T-cell (primary cell): ENCODE measurements at regions not wholly inside any gene's neighbourhood (a gene's known extent, or its start where the extent isn't known, plus 50 kb on each side); places are given as distances from the start of the nearest gene placed in this dataset.

Experiments
- ATAC-seq, 4 experiments: fragments of 200-7000 bp in 3 of 4; fragments of 150-1000 bp in 1 of 4; cut with Tn5 transposase; replicated peaks in 1 of 4; 1 replicate in 3 of 4; 2 replicates in 1 of 4; pipeline ENCODE4 v1.10.0; 2021; ENCODE audit warnings: moderate library complexity in 3 of 4, mild to moderate bottlenecking in 2 of 4, moderate number of reproducible peaks in 1 of 4
- CTCF ChIA-PET, 2 donors: fragments of 300-600 bp; sonication (Branson Sonifier 250); formaldehyde crosslinking; loops; one replicate each; lab custom pipeline; 2022; ENCODE audit warnings: antibody characterized with exemption in 2 of 2; lab: Charles Lee
- POLR2A ChIA-PET, 2 donors: fragments of 300-600 bp; sonication (Branson Sonifier 250); formaldehyde crosslinking; loops; one replicate each; lab custom pipeline; 2022; ENCODE audit warnings: antibody characterized with exemption in 2 of 2; lab: Charles Lee
- DNase-seq, 35 experiments: peaks; one replicate each; pipeline versions ENCODE4 v3.0.0 to v3.0.0-alpha.2; 2013 to 2023
- H3K27ac ChIP-seq: one replicate; pipeline ENCODE4 v1.5.1; 2013; ENCODE audit warnings: low read length
- H3K27me3 ChIP-seq, 2 experiments: replicated peaks in 1 of 2; 1 replicate in 1 of 2; 2 replicates in 1 of 2; pipeline versions ENCODE4 v1.6.1 to v1.7.0; 2013; ENCODE audit warnings: low read length in 1 of 2, mixed read lengths in 1 of 2; ENCODE audit not compliant: control insufficient read depth in 2 of 2, insufficient read depth in 2 of 2; ENCODE audit errors: extremely low read depth in 1 of 2
- H3K36me3 ChIP-seq, 2 donors: 1 replicate in 1 of 2; 2 replicates in 1 of 2; pipeline versions ENCODE4 v1.6.1 to v1.7.0; 2013; ENCODE audit warnings: low read length in 1 of 2; ENCODE audit not compliant: control insufficient read depth in 2 of 2, insufficient read depth in 1 of 2; ENCODE audit errors: extremely low read depth in 1 of 2
- H3K4me1 ChIP-seq, 2 experiments: 1 replicate in 1 of 2; 2 replicates in 1 of 2; pipeline versions ENCODE4 v1.6.1 to v1.7.0; 2013; ENCODE audit warnings: low read length in 2 of 2, mixed read lengths in 1 of 2; ENCODE audit not compliant: insufficient read depth in 2 of 2, control insufficient read depth in 1 of 2; ENCODE audit errors: extremely low read depth in 1 of 2
- H3K4me3 ChIP-seq, 2 donors: 1 replicate in 1 of 2; 2 replicates in 1 of 2; pipeline versions ENCODE4 v1.5.1 to v1.7.0; 2013; ENCODE audit warnings: mild to moderate bottlenecking in 2 of 2, low read length in 1 of 2, moderate library complexity in 1 of 2; ENCODE audit not compliant: control insufficient read depth in 1 of 2; ENCODE audit errors: extremely low read depth in 1 of 2
- H3K9me3 ChIP-seq: 2 replicates; pipeline ENCODE4 v1.7.0; 2013
- H3K27ac Mint-ChIP-seq, 2 donors: one replicate each; pipeline ENCODE4 v1.8.0; 2020 to 2021; ENCODE audit warnings: mild to moderate bottlenecking in 2 of 2, mixed read lengths in 2 of 2
- H3K27me3 Mint-ChIP-seq, 2 donors: one replicate each; pipeline ENCODE4 v1.8.0; 2021 to 2022; ENCODE audit warnings: mixed read lengths in 2 of 2
- H3K36me3 Mint-ChIP-seq: one replicate; pipeline ENCODE4 v1.8.0; 2021; ENCODE audit warnings: mixed read lengths
- H3K4me1 Mint-ChIP-seq, 3 donors: one replicate each; pipeline ENCODE4 v1.8.0; 2020 to 2022; ENCODE audit warnings: mixed read lengths in 3 of 3, mild to moderate bottlenecking in 1 of 3
- H3K4me3 Mint-ChIP-seq, 3 donors: one replicate each; pipeline ENCODE4 v1.8.0; 2020 to 2022; ENCODE audit warnings: mild to moderate bottlenecking in 3 of 3, mixed read lengths in 3 of 3, moderate library complexity in 3 of 3
- H3K9me3 Mint-ChIP-seq, 3 donors: one replicate each; pipeline ENCODE4 v1.8.0; 2020 to 2022; ENCODE audit warnings: mixed read lengths in 3 of 3
- WGBS: methylation state at CpG from one replicate; pipeline ENCODE4 v1.1.5; 2013; ENCODE audit warnings: missing lambda C conversion rate; ENCODE audit not compliant: insufficient coverage; 5-methylcytosine and 5-hydroxymethylcytosine counted together

GRCh38 chr17:63165400-63165799, 199.4 kb downstream of the TANC2 start:
- Histone ChIP-seq H3K9me3 (no peaks in the 10 kb centered on the region), H3K27ac (no peak overlapping the region), H3K4me1 (no peaks in the 10 kb centered on the region), H3K4me3 (no peak overlapping the region), H3K36me3 (no peaks in the 10 kb centered on the region), H3K27me3 (no peaks in the 10 kb centered on the region)
- Mint-ChIP-seq H3K9me3 (no peaks in the 10 kb centered on the region), H3K36me3 (peaks cover 4% of the 10 kb centered on the region), H3K27ac (no peak overlapping the region), H3K4me3 (no peak overlapping the region), H3K4me1 (no peaks in the 10 kb centered on the region), H3K27me3 (no peaks in the 10 kb centered on the region)
- ChIA-PET POLR2A (no interaction called here), CTCF (interaction anchor here in 1 of 2 donors (0.5 kb wide), 1 partner anchor 311 kb away, joined by 3 read pairs; no protein-coding TSS in a partner anchor)
- no peak for ATAC-seq
- no peak for DNase-seq
- WGBS, result no CpG with 5 or more reads among the region's 2 CpGs

DNA sequence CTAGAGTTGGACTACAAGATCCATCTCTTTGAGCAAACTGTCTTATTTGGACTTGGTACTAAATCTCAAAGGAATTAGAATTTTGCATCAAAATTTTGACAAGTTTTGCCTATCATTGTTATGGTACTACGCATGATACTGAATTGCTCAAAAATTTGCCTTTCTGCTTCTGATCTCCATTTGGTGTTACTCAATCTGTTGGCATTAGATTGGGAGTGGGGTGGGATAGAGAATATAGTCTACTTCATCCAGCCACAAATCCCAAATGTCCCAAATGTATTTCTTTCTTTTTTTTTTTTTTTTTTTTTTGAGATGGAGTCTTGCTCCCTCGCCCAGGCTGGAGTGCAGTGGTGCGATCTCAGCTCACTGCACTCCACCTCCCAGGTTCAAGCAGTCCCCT, 204.8 kb downstream of the TANC2 start:
- no peak overlapping the region for H3K4me3 ChIP-seq
- no CpG with 5 or more reads among the region's 3 CpGs for WGBS
- no peaks in the 10 kb centered on the region for H3K4me1 ChIP-seq
- H3K27ac ChIP-seq, result no peak overlapping the region
- H3K36me3 ChIP-seq, result no peaks in the 10 kb centered on the region
- Mint-ChIP-seq H3K9me3 (peaks cover 0 to 2% (median 0%) of the 10 kb centered on the region in 3 donors), H3K27ac (no peak overlapping the region), H3K36me3 (peaks cover 4% of the 10 kb centered on the region), H3K4me1 (no peaks in the 10 kb centered on the region), H3K4me3 (no peak overlapping the region), H3K27me3 (no peaks in the 10 kb centered on the region)
- ChIA-PET CTCF (no interaction called here), POLR2A (interaction anchor here in 1 of 2 donors (0.6 kb wide), 1 partner anchor 202 kb away, joined by 11 read pairs; no protein-coding TSS in a partner anchor)
- H3K27me3 ChIP-seq, result no peaks in the 10 kb centered on the region
- no peak for DNase-seq
- no peaks in the 10 kb centered on the region for H3K9me3 ChIP-seq
- no peak for ATAC-seq

GRCh38 chr17:63171428-63172393, 205.7 kb downstream of the TANC2 start:
- no peak for DNase-seq
- H3K4me3 ChIP-seq, result no peak overlapping the region
- Mint-ChIP-seq H3K9me3 (peaks cover 0 to 2% (median 0%) of the 10 kb centered on the region in 3 donors), H3K27ac (no peak overlapping the region), H3K27me3 (no peaks in the 10 kb centered on the region), H3K36me3 (peaks cover 4% of the 10 kb centered on the region), H3K4me3 (no peak overlapping the region), H3K4me1 (no peaks in the 10 kb centered on the region)
- POLR2A ChIA-PET, result interaction anchor here in 1 of 2 donors (0.7 kb wide), 1 partner anchor 45 kb away, joined by 9 read pairs; no protein-coding TSS in a partner anchor
- H3K36me3 ChIP-seq, result no peaks in the 10 kb centered on the region
- CTCF ChIA-PET, result no interaction called here
- no peak for ATAC-seq
- H3K27me3 ChIP-seq, result no peaks in the 10 kb centered on the region
- no CpG with 5 or more reads among the region's 5 CpGs for WGBS
- H3K9me3 ChIP-seq, result no peaks in the 10 kb centered on the region
- H3K4me1 ChIP-seq, result no peaks in the 10 kb centered on the region
- no peak overlapping the region for H3K27ac ChIP-seq

GRCh38 chr17:63173450-63173849, 207.4 kb downstream of the TANC2 start:
- H3K4me1 ChIP-seq, result no peaks in the 10 kb centered on the region
- WGBS, result no CpG with 5 or more reads among the region's 1 CpG
- H3K27ac Mint-ChIP-seq, result no peak overlapping the region
- H3K27me3 ChIP-seq, result no peaks in the 10 kb centered on the region
- H3K4me3 ChIP-seq, result no peak overlapping the region
- no peaks in the 10 kb centered on the region for H3K9me3 ChIP-seq
- no peaks in the 10 kb centered on the region for H3K36me3 ChIP-seq
- H3K27me3 Mint-ChIP-seq, result no peaks in the 10 kb centered on the region
- no peak overlapping the region for H3K27ac ChIP-seq
- H3K4me1 Mint-ChIP-seq, result no peaks in the 10 kb centered on the region
- ATAC-seq (no peak), DNase-seq (no peak)
- POLR2A ChIA-PET, result no interaction called here
- CTCF ChIA-PET, result no interaction called here
- H3K4me3 Mint-ChIP-seq, result no peak overlapping the region
- H3K36me3 Mint-ChIP-seq, result peaks cover 4% of the 10 kb centered on the region
- H3K9me3 Mint-ChIP-seq, result peaks cover 0 to 2% (median 0%) of the 10 kb centered on the region in 3 donors

DNA sequence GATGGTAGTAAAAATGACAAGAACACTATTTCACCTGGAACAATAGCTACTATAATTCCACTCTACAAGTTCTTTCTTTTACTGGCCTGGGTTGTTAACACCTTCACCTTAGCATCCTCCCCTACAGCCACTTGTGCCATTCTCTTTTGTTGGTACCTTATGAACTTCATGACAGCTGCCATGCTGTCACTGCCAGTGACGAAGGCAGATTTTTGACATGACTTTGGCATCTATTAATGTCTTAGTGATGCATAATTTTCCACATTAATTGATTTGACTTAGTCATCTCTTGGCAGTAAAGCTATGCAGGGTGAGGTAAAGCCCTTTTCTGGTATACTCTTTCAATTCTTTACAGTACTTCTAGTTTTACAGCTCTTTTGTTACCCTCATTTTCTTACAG, 207.9 kb downstream of the TANC2 start:
- whole genome bisulfite sequencing, result no CpG with 5 or more reads among the region's 1 CpG
- POLR2A ChIA-PET, result interaction anchor here in 1 of 2 donors (0.6 kb wide), 1 partner anchor 25 kb away, joined by 4 read pairs; no protein-coding TSS in a partner anchor
- no peaks in the 10 kb centered on the region for H3K27me3 ChIP-seq

DNA sequence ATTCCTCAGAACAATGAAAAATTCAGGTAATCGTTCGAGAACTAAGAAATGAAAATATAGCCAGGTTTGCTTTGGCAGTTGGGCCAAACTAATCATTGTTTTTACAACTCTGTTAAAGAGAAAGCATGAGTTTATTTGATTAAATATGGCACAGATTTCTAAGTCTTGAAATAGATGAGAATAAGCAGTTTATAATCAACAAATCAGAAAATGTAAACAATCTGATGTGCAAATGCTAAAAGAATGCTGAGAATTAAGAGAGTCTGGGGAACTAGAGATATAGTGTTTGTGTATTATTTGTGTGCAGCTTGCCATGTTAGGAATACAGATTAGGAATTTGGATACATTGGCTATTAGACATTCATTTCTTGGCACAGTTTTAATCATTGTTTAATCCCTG, 212.5 kb downstream of the TANC2 start:
- no peaks in the 10 kb centered on the region for H3K9me3 ChIP-seq
- ATAC-seq, result no peak
- Mint-ChIP-seq H3K4me1 (no peaks in the 10 kb centered on the region), H3K4me3 (no peak overlapping the region), H3K27ac (no peak overlapping the region), H3K27me3 (no peaks in the 10 kb centered on the region), H3K36me3 (peaks cover 10% of the 10 kb centered on the region), H3K9me3 (peaks cover 0 to 2% (median 0%) of the 10 kb centered on the region in 3 donors)
- ChIA-PET POLR2A (no interaction called here), CTCF (no interaction called here)
- H3K4me3 ChIP-seq, result no peak overlapping the region
- no peaks in the 10 kb centered on the region for H3K4me1 ChIP-seq
- no peak for DNase-seq
- no CpG with 5 or more reads among the region's 2 CpGs for WGBS
- no peak overlapping the region for H3K27ac ChIP-seq
- no peaks in the 10 kb centered on the region for H3K27me3 ChIP-seq
- H3K36me3 ChIP-seq, result no peaks in the 10 kb centered on the region

More for the DNA sequence above, 207.9 kb downstream of the TANC2 start:
- Mint-ChIP-seq H3K9me3 (peaks cover 0 to 2% (median 0%) of the 10 kb centered on the region in 3 donors), H3K27ac (no peak overlapping the region), H3K36me3 (peaks cover under 1% of the 10 kb centered on the region), H3K4me3 (no peak overlapping the region), H3K4me1 (no peaks in the 10 kb centered on the region), H3K27me3 (no peaks in the 10 kb centered on the region)
- Histone ChIP-seq H3K36me3 (no peaks in the 10 kb centered on the region), H3K4me3 (no peak overlapping the region), H3K4me1 (no peaks in the 10 kb centered on the region), H3K9me3 (no peaks in the 10 kb centered on the region), H3K27ac (no peak overlapping the region)
- ATAC-seq, result no peak
- CTCF ChIA-PET, result no interaction called here
- no peak for DNase-seq
